ENCODE measurements at regions not wholly inside any gene's neighbourhood (a gene's known extent, or its start where the extent isn't known, plus 50 kb on each side); places are given as distances from the start of the nearest gene placed in this dataset.

DNA sequence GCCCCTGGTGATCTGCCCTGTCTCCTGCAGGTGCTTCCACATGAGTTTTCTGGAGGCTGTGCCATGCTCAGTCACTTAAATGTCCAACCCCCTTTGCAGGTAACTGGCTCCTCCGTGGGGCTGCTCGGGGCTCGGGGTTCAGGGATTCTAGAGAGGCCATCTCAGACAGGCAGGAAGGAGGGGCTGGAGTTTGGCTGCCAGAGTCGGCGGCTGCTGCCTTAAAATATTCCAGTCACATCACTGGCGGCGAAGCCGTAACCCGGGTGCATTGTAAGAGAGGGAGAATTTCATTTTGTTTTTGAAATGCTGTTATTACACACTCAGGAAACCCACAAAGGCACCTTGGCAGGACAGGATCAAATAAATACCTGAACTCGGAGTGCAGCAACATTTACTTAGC, 212.9 kb upstream of the PMEPA1 start:
- TF ChIP-seq, protein P1, sequence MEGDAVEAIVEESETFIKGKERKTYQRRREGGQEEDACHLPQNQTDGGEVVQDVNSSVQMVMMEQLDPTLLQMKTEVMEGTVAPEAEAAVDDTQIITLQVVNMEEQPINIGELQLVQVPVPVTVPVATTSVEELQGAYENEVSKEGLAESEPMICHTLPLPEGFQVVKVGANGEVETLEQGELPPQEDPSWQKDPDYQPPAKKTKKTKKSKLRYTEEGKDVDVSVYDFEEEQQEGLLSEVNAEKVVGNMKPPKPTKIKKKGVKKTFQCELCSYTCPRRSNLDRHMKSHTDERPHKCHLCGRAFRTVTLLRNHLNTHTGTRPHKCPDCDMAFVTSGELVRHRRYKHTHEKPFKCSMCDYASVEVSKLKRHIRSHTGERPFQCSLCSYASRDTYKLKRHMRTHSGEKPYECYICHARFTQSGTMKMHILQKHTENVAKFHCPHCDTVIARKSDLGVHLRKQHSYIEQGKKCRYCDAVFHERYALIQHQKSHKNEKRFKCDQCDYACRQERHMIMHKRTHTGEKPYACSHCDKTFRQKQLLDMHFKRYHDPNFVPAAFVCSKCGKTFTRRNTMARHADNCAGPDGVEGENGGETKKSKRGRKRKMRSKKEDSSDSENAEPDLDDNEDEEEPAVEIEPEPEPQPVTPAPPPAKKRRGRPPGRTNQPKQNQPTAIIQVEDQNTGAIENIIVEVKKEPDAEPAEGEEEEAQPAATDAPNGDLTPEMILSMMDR (optimal IDR thresholded peaks at IDR 0.05 in 1 of 3, IDR thresholded peaks at IDR 0.05 in 1 of 3, conservative IDR thresholded peaks at IDR 0.05 in 1 of 3; ENCODE audit: extremely low read depth in 1 of 3, insufficient read depth in 2 of 3, low read length in 3 of 3), result no peak
- no peak for TF ChIP-seq EZH2 (IDR thresholded peaks at IDR 0.05; ENCODE audit: low read length)
- H3K36me3 ChIP-seq (ENCODE audit: control insufficient read depth in 2 of 2, extremely low read depth in 1 of 2, insufficient read depth in 2 of 2, low read length in 2 of 2), result no peaks in the 10 kb centered on the region
- no peak for FAIRE-seq
- no peaks in the 10 kb centered on the region for H3K9me3 ChIP-seq (ENCODE audit: control insufficient read depth, low read depth, low read length)
- H2AFZ ChIP-seq (ENCODE audit: control insufficient read depth, low read length), result no peak overlapping the region
- H3K4me1 ChIP-seq (ENCODE audit: control insufficient read depth, extremely low read depth, insufficient read depth, low read length), result no peaks in the 10 kb centered on the region
- peaks cover 64% of the 10 kb centered on the region for H3K27me3 ChIP-seq (ENCODE audit: control insufficient read depth, extremely low read depth, insufficient read depth, low read length)
- H3K4me3 ChIP-seq (ENCODE audit: control insufficient read depth in 2 of 3, extremely low read depth in 1 of 3, insufficient read depth in 2 of 3, low read depth in 1 of 3, low read length in 3 of 3), result no peak overlapping the region
- no peaks in the 10 kb centered on the region for H3K9me1 ChIP-seq (ENCODE audit: control insufficient read depth, extremely low read depth, insufficient read depth, low read length)
- no peak overlapping the region for H3K9ac ChIP-seq (ENCODE audit: control insufficient read depth, extremely low read depth, insufficient read depth, low read length)
- H3K27ac ChIP-seq (ENCODE audit: control insufficient read depth, insufficient read depth, low read length), result no peak overlapping the region
- H3K4me2 ChIP-seq (ENCODE audit: control insufficient read depth, extremely low read depth, insufficient read depth, low read depth, low read length), result no peak overlapping the region
- dilution Hi-C loops (cut with MboI; ENCODE audit: extremely low pct_ligation_motif_present, low sequenced_read_pairs), result no loop called here
- H4K20me1 ChIP-seq (ENCODE audit: control insufficient read depth, extremely low read depth, insufficient read depth, low read length), result peaks cover 2% of the 10 kb centered on the region
- H3K79me2 ChIP-seq (ENCODE audit: control insufficient read depth, insufficient read depth, low read length), result no peaks in the 10 kb centered on the region
- no peak for DNase-seq (ENCODE audit: low read depth, low spot score)

DNA sequence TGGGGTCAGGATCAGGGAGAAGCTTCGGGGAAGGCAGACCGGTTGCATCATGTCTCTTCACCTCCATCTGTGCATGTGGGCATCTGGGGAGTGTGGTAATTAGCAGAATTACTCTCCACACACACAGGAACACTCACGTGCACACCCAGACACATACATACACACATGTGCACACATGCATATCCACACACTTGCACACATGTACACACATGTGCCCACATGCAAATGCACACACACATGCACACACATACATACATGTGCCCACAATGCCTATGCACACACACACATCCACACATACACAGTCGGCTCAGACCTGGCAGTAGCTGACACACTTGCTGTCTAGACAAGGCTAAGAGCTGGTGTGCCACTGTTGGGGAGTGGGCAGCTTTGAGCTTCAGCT, 212.3 kb upstream of the PMEPA1 start:
- Histone ChIP-seq H3K27ac (ENCODE audit: control insufficient read depth, insufficient read depth, low read length) (no peak overlapping the region), H3K9ac (ENCODE audit: control insufficient read depth, extremely low read depth, insufficient read depth, low read length) (no peak overlapping the region), H4K20me1 (ENCODE audit: control insufficient read depth, extremely low read depth, insufficient read depth, low read length) (peaks cover 2% of the 10 kb centered on the region), H3K4me3 (ENCODE audit: control insufficient read depth in 2 of 3, extremely low read depth in 1 of 3, insufficient read depth in 2 of 3, low read depth in 1 of 3, low read length in 3 of 3) (no peak overlapping the region), H2AFZ (ENCODE audit: control insufficient read depth, low read length) (no peak overlapping the region), H3K9me1 (ENCODE audit: control insufficient read depth, extremely low read depth, insufficient read depth, low read length) (no peaks in the 10 kb centered on the region), H3K4me2 (ENCODE audit: control insufficient read depth, extremely low read depth, insufficient read depth, low read depth, low read length) (no peak overlapping the region), H3K79me2 (ENCODE audit: control insufficient read depth, insufficient read depth, low read length) (no peaks in the 10 kb centered on the region), H3K4me1 (ENCODE audit: control insufficient read depth, extremely low read depth, insufficient read depth, low read length) (no peaks in the 10 kb centered on the region), H3K9me3 (ENCODE audit: control insufficient read depth, low read depth, low read length) (no peaks in the 10 kb centered on the region), H3K27me3 (ENCODE audit: control insufficient read depth, extremely low read depth, insufficient read depth, low read length) (peaks cover 65% of the 10 kb centered on the region), H3K36me3 (ENCODE audit: control insufficient read depth in 2 of 2, extremely low read depth in 1 of 2, insufficient read depth in 2 of 2, low read length in 2 of 2) (no peaks in the 10 kb centered on the region)
- no peak for FAIRE-seq
- dilution Hi-C loops (cut with MboI; ENCODE audit: extremely low pct_ligation_motif_present, low sequenced_read_pairs), result no loop called here
- TF ChIP-seq, protein P1 (optimal IDR thresholded peaks at IDR 0.05 in 1 of 3, IDR thresholded peaks at IDR 0.05 in 1 of 3, conservative IDR thresholded peaks at IDR 0.05 in 1 of 3; ENCODE audit: extremely low read depth in 1 of 3, insufficient read depth in 2 of 3, low read length in 3 of 3), result no peak
- no peak for TF ChIP-seq EZH2 (IDR thresholded peaks at IDR 0.05; ENCODE audit: low read length)
- DNase-seq (ENCODE audit: low read depth, low spot score), result no peak
